PC-9 (cell line): ENCODE measurements at regions not wholly inside any gene's neighbourhood (a gene's known extent, or its start where the extent isn't known, plus 50 kb on each side); places are given as distances from the start of the nearest gene placed in this dataset.
A peak's percentile ranks its signal among the peaks of the same experiment; 100 is the strongest.

Source experiments
- BruUV-seq: library from RNA; stranded (reverse); fragments of 400-500 nt; replicated peaks from 2 replicates; lab custom pipeline; 2021; lab: Mats Ljungman, UMichigan
- CTCF ChIA-PET: fragments of 300-600 bp; sonication (Branson Sonifier 250); formaldehyde crosslinking; loops from one replicate; lab custom pipeline; 2022; ENCODE audit warnings: antibody characterized with exemption; lab: Charles Lee
- POLR2A ChIA-PET: fragments of 300-600 bp; sonication (Branson Sonifier 250); formaldehyde crosslinking; loops from one replicate; lab custom pipeline; 2022; ENCODE audit warnings: antibody characterized with exemption; ENCODE audit not compliant: unreplicated experiment; lab: Charles Lee
- DNase-seq, 2 experiments: peaks; one replicate each; pipeline versions ENCODE4 v3.0.0 to v3.0.0-alpha.2; 2015 to 2022; ENCODE audit warnings: mixed read lengths in 1 of 2
- H2AFZ ChIP-seq: fragments of 200-600 bp; sonication (generic); 2 replicates; pipeline ENCODE4 v1.8.1; 2017; ENCODE audit warnings: antibody characterized with exemption
- H3F3A ChIP-seq: fragments of 200-600 bp; sonication (generic); 2 replicates; pipeline ENCODE4 v1.8.1; 2017; ENCODE audit warnings: antibody characterized with exemption, mild to moderate bottlenecking, low read depth; ENCODE audit not compliant: insufficient read depth
- H3K27ac ChIP-seq: fragments of 200-600 bp; sonication (generic); 2 replicates; pipeline ENCODE4 v1.6.1; 2016; ENCODE audit warnings: mixed run types
- H3K27me3 ChIP-seq: fragments of 200-600 bp; sonication (generic); 2 replicates; pipeline ENCODE4 v1.6.1; 2016; ENCODE audit warnings: low read depth, mixed run types; ENCODE audit not compliant: insufficient read depth
- H3K36me3 ChIP-seq: fragments of 200-600 bp; sonication (generic); 2 replicates; pipeline ENCODE4 v1.6.1; 2016; ENCODE audit warnings: low read depth, mixed run types
- H3K4me1 ChIP-seq: fragments of 200-600 bp; sonication (generic); replicated peaks from 2 replicates; pipeline ENCODE4 v1.6.1; 2016; ENCODE audit warnings: mixed run types; ENCODE audit not compliant: insufficient read depth
- H3K4me2 ChIP-seq: fragments of 200-600 bp; sonication (generic); 2 replicates; pipeline ENCODE4 v1.6.1; 2017; ENCODE audit warnings: mixed run types
- H3K4me3 ChIP-seq: fragments of 200-600 bp; sonication (generic); 2 replicates; pipeline ENCODE4 v1.6.1; 2016; ENCODE audit warnings: mixed run types
- H3K79me2 ChIP-seq: fragments of 200-600 bp; sonication (generic); 2 replicates; pipeline ENCODE4 v1.6.1; 2017; ENCODE audit warnings: low read depth, mixed run types
- H3K9me2 ChIP-seq: fragments of 200-600 bp; sonication (generic); 2 replicates; pipeline ENCODE4 v1.8.1; 2017; ENCODE audit warnings: mild to moderate bottlenecking; ENCODE audit not compliant: insufficient read depth
- H3K9me3 ChIP-seq: fragments of 200-600 bp; sonication (generic); 2 replicates; pipeline ENCODE4 v1.8.1; 2016; ENCODE audit warnings: low read depth; ENCODE audit not compliant: insufficient read depth
- H4K20me1 ChIP-seq: fragments of 200-600 bp; sonication (generic); 2 replicates; pipeline ENCODE4 v1.8.1; 2017; ENCODE audit not compliant: insufficient read depth
- CTCF ChIP-seq: fragments of 200-600 bp; sonication (generic); conservative IDR thresholded peaks from 2 replicates; pipeline ENCODE4 v1.6.1; 2017; ENCODE audit warnings: mixed run types, antibody characterized with exemption, mild to moderate bottlenecking, moderate library complexity
- EZH2 ChIP-seq: fragments of 200-600 bp; sonication (generic); IDR thresholded peaks from 2 replicates; pipeline ENCODE4 v1.8.0; 2017; ENCODE audit warnings: antibody characterized with exemption, low read depth
- intact Hi-C: fragments of 100-400 bp; cut with micrococcal nuclease; formaldehyde crosslinking; loops from one replicate; pipeline ENCODE4 v1.10.0; 2022; ENCODE audit not compliant: unreplicated experiment

GRCh38 chr7:130829415-130829814, 95.4 kb upstream of the KLF14 start:
- no peaks in the 10 kb centered on the region for H3K9me2 ChIP-seq
- H3K79me2 ChIP-seq, result no peaks in the 10 kb centered on the region
- 0 out of 2 replicates have a peak, but pooled peaks cover 5% of the 10 kb centered on the region for H3F3A ChIP-seq
- no peak overlapping the region for H3K27ac ChIP-seq
- H3K36me3 ChIP-seq, result peaks cover 5% of the 10 kb centered on the region; the same call in 1 of the 2 replicates
- intact Hi-C loops, result no loop called here
- no peak overlapping the region for H3K4me3 ChIP-seq
- H3K4me1 ChIP-seq, result no peaks in the 10 kb centered on the region
- H3K4me2 ChIP-seq, result no peak overlapping the region
- ChIA-PET POLR2A (no interaction called here), CTCF (no interaction called here)
- H3K27me3 ChIP-seq, result no peaks in the 10 kb centered on the region
- no peak overlapping the region for H2AFZ ChIP-seq
- no peak for DNase-seq
- BruUV-seq, result no TSS peak
- peaks cover 8% of the 10 kb centered on the region; the same call in 1 of the 2 replicates for H3K9me3 ChIP-seq
- H4K20me1 ChIP-seq, result peaks cover 2% of the 10 kb centered on the region; the same call in 1 of the 2 replicates
- no peak for TF ChIP-seq CTCF
- TF ChIP-seq EZH2, result no peak

- H3K79me2 ChIP-seq, result no peaks in the 10 kb centered on the region
- H3K9me2 ChIP-seq, result no peaks in the 10 kb centered on the region
- no peak for DNase-seq
- CTCF ChIA-PET, result interaction anchor here (0.6 kb wide), 1 partner anchor 759 kb away, joined by 3 read pairs; no protein-coding TSS in a partner anchor
- H4K20me1 ChIP-seq, result peaks cover 2% of the 10 kb centered on the region; the same call in 1 of the 2 replicates
- no peak for TF ChIP-seq EZH2
- TF ChIP-seq CTCF, result no peak
- BruUV-seq, result no TSS peak
- H3K4me2 ChIP-seq, result no peak overlapping the region
- no peaks in the 10 kb centered on the region for H3K4me1 ChIP-seq
- POLR2A ChIA-PET, result no interaction called here
- no peak overlapping the region for H3K27ac ChIP-seq
- peaks cover 5% of the 10 kb centered on the region; the same call in 1 of the 2 replicates for H3K36me3 ChIP-seq
- H3K4me3 ChIP-seq, result no peak overlapping the region
- H3K27me3 ChIP-seq, result no peaks in the 10 kb centered on the region
- H3F3A ChIP-seq, result 0 out of 2 replicates have a peak, but pooled peaks cover 5% of the 10 kb centered on the region
- H2AFZ ChIP-seq, result no peak overlapping the region
- H3K9me3 ChIP-seq, result 0 out of 2 replicates have a peak, but pooled peaks cover under 1% of the 10 kb centered on the region
- intact Hi-C loops, result loop anchor here (10.0 kb wide), 1 partner anchor 1197 kb away; no protein-coding TSS in a partner anchor
Measured at GRCh38 chr7:130831322-130831721, 97.3 kb upstream of the KLF14 start.

- H4K20me1 ChIP-seq, result peaks cover 2% of the 10 kb centered on the region; the same call in 1 of the 2 replicates
- 0 out of 2 replicates have a peak, but pooled peaks cover 5% of the 10 kb centered on the region for H3F3A ChIP-seq
- DNase-seq, result peak in 1 of 2 experiments; percentile 58
- H3K9me2 ChIP-seq, result no peaks in the 10 kb centered on the region
- H3K27ac ChIP-seq, result no peak overlapping the region
- CTCF ChIA-PET, result interaction anchor here (0.7 to 0.8 kb wide), 5 partner anchors 74 to 651 kb away, joined by 4 to 7 read pairs (median 6); no protein-coding TSS in a partner anchor
- H3K4me1 ChIP-seq, result no peaks in the 10 kb centered on the region
- TF ChIP-seq EZH2 (no peak), CTCF (peak; percentile 95)
- H3K9me3 ChIP-seq, result no peaks in the 10 kb centered on the region
- no peaks in the 10 kb centered on the region for H3K27me3 ChIP-seq
- H3K36me3 ChIP-seq, result peaks cover under 1% of the 10 kb centered on the region; the same call in 1 of the 2 replicates
- H2AFZ ChIP-seq, result no peak overlapping the region
- intact Hi-C loops, result loop anchor here (2.0 to 10.0 kb wide), 2 partner anchors 759 to 1197 kb away; no protein-coding TSS in a partner anchor
- no peaks in the 10 kb centered on the region for H3K79me2 ChIP-seq
- POLR2A ChIA-PET, result interaction anchor here (0.7 kb wide), 1 partner anchor 44 kb away, joined by 12 read pairs; no protein-coding TSS in a partner anchor
- H3K4me3 ChIP-seq, result no peak overlapping the region
- no TSS peak for BruUV-seq
- no peak overlapping the region for H3K4me2 ChIP-seq
Measured at GRCh38 chr7:130831817-130832481, 97.9 kb upstream of the KLF14 start.
